DMS53 treated with DMSO at 0.1 percent for 48 hours (cell line): ENCODE measurements at regions not wholly inside any gene's neighbourhood (a gene's known extent, or its start where the extent isn't known, plus 50 kb on each side); places are given as distances from the start of the nearest gene placed in this dataset.
"Not testable (repeated sequence)": the region's sequence is repeated elsewhere in the genome, so short reads cannot be mapped to it uniquely, and the experiment has no call there.

ENCODE experiments used
- DNase-seq: peaks from one replicate; lab custom pipeline; 2025; ENCODE audit not compliant: unreplicated experiment; lab: John Stamatoyannopoulos, UW

DNA sequence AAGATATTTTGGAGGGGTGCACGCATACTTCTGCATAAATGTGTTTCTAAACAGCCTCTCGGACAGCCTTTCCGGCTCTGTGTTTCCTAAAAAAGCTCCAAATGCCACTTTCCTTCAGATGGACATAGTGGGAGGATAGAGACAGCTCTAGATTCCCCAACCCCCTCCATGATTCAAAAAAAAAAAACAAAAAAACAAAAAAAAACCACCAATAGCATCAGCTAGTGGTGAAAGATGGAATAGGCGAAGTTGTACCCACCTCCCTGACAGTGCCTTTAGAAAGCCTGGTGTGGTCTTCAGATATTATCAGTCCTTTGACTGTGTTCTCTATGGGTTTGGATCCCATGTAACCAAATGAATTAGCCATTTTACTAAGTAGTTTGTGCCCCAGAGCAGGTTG, 94.1 kb downstream of the PHETA1 start:
- DNase-seq, result no peak

DNA sequence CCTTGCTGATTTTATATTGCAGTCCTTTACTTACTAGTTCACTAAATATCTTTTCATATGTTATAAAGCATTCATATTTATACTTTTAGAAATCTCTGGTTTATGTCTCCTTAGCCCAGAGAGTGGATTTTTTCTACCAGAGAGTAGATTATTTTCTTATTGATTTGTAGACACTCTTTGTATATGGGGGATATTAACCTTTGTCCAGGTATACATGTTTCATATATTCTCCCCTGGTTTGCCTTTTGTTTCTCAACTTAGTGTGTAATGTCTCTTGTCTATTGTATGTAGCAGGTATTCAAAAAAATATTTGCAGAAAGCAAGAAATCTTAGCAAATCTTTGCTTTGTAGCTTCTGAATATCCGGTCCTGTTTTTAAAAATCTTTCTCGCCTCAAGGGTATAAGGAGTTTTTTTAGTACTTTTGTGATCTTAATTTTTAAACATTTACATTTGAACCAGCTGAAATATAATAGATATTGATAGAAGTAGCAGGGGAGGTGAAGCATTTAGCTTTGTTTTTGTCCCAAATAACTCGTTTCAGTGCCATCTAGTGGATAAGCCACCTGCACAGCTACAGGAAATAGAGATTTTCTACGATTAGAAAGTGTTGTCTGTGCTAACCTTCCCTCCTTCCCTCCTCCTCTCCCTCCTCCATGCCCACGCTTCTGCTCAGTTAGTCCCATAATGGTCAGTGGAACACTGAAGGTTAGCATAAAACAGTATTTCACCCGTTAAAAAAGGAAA, 97.0 kb downstream of the PHETA1 start:
- DNase-seq, result no peak

DNA sequence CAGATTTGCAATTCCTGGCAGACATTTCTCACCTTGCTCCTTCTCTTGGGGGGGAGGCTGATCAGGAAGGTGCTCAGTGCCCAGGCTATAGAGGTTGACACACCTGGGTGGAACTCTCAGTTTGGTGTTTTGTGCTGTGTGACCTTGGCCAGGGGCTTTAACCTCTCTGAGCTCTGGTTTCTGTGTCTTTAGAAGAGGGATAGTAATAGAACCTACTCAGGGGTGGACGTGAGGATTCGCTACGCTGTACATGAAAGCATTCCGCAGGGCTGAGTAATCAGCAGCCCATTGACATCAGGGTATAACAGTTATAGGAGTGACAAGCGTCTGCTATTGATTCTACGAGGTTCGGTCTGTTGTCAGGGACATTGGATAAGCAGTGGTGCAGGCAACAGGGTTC, 98.1 kb downstream of the PHETA1 start:
- no peak for DNase-seq

DNA sequence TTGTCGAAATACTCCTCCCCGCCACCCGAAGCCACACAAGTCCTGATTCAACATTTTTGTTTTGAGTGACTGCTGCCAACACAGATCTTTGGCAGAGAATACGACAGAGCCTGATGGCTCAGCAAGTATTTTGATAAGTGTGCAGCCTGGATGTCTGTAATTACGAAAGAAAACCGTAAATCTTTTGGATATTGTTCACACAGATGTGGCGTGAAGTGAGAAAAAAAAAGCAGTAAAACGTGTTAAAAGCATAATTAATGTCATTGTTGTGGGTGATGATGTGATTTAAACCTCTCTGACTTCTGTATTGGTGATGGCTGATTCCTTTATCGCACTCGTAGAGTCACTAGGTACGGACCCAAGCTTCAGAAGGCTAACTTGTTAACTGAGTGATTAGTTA, 98.7 kb downstream of the PHETA1 start:
- no peak for DNase-seq

DNA sequence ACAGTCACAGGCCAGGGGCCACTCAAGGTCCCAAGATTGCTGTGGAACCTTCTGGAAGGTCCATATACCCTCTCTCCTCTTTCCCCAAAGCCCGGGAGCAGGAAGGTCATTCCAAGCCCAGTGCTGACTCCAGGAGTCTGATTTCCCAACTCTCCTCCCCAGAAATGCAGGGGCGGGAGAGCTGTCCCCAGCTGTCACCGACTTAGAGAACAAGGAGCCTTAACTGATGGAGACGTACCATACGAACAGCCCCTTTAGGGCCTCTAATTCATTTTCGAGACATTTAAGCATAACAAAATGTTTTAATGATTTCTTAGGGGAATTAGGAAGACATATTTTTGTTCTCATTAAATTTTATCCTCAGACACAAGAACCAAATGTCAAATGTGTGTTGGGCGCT, 99.2 kb downstream of the PHETA1 start:
- no peak for DNase-seq

DNA sequence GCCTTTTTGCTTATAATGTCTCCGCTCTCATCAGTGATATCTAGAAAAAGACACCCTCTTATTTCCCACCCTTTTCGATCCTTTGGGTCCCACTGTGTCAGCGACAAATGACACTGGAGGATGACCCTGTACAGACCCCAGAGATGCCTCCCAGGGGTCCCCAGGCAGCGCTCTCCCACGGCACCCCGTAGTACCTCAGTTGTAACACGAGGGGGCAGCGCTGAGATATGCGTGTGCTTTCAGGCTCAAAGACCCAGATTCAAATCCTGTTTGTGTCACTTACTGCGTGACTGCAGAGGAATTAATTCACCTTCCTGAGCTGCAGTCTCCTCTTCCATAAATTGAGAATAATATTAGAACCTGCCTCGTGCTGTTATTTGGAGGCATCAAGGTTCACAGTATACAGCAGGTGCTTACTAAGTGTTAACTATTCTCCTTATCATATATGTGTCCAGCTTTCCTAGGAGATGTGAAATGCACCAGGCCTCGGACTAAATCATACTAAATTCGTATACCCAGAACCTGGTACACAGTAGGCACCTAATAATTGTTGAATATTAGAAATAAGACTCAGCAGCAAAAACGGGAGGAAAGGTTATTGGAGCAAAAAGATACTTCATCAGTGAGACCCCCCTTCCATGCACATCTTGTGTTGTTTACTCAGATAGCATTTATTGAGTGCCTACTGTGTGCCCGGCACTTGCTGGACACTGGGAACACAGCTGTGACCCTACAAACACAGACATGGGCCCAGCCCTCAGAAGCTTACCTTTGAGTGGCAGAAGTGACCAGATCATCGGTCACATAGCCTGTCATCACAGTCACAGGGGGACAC, 99.9 kb downstream of the PHETA1 start:
- DNase-seq, result no peak

DNA sequence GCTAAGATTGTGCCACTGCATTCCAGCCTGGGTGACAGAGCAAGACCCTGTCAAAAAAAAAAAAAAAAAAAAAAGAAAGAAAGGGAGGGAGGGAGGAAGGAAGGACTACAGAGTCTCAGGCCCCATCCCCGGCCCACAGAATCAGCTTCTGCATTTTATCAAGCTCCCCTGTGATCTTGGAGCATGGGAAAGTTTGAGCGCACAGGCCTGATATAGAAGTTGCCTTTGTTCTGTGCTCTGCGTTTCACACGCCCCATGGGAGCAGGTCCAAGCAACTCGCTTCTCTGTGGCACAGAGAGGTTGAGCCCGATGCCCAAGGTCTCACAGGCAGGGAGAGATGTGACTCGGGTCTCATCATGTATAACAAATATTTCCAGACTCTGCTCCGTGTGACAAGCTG, 101.8 kb downstream of the PHETA1 start:
- no peak for DNase-seq

DNA sequence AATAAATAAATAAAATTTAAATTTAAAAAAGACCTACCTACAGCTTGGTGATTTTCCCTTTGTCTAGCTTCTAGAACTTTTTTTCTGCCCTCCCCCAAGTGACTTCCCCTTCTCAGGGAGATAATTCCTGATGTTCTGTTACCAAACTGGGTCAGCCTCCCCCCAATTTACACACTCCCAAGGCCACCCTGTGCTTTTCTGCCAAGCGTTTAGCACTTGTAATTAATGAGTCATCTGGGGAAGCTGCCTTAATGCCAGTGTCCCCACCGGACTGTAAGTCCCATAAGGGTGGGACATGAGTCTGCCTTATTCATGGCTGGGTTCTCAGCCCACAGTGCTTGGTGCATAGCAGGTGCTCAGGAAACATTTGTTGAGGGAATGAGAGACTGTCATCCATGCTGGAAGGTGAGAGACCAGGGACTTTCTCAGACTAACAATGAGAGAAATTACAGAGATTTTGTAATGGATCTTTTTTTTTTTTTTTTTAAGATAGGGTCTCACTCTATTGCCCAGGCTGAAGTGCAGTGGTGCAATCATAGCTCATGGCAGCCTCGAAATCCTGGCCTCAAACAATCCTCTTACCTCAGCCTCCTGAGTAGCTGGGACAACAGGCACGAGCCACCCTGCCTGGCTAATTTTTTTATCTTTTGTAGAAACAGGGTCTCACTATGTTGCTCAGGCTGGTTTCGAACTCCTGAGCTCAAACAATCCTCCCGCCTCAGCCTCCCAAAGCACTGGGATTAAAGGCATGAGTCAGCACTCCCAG, 106.8 kb downstream of the PHETA1 start:
- no peak for DNase-seq

DNA sequence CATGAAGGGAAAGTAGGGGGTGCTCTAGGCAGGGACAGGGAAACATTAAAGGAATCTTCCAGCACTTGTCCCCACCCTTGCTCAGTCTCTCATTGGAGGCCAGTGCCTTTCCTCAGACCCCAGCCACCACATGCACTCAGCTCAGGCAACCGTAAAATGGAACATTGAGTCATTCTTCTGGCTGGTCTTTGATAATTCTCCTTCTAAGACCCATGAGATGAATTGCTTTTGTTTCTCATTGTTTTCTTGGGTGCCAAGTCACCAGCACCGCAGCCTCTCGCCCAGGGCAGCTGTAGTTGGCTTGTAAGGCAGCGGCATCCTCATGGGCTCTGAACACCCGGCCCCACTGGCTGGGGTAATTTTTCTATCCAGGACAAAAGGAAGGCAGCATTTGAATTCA, 108.2 kb downstream of the PHETA1 start:
- DNase-seq, result no peak

DNA sequence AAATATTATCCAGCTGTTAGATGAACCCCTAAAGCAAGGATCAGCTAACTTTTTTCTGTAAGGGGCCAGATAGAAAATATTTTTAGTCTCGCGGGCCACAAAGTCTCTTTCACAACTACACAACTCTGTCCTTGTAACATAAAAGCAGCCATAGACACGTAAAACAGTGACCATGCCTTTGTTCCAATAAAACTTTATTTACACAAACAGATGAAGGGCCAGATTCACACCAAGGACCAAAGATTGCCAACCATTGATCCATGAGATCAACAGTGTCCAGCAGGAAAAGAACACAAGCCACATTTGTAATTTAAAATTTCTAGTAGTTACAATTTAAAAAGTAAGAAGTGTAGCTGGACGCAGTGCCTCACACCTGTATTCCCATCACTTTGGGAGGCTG, 109.7 kb downstream of the PHETA1 start:
- DNase-seq, result no peak

DNA sequence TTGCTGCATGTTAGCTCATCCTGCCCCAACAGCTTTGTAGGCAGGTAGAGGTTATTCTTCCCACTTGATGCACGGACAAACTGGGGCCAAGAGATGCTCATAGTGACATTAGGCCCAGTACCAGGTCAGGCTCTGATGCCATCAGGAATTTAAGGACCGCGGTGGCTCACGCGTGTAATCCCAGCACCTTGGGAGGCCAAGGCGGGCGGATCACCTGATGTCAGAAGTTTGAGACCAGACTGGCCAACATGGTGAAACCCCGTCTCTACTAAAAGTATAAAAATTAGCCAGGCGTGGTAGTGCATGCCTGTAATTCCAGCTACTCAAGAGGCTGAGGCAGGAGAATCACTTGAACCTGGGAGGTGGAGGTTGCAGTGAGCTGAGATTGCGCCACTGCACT, 110.8 kb downstream of the PHETA1 start:
- not testable (repeated sequence) for DNase-seq

DNA sequence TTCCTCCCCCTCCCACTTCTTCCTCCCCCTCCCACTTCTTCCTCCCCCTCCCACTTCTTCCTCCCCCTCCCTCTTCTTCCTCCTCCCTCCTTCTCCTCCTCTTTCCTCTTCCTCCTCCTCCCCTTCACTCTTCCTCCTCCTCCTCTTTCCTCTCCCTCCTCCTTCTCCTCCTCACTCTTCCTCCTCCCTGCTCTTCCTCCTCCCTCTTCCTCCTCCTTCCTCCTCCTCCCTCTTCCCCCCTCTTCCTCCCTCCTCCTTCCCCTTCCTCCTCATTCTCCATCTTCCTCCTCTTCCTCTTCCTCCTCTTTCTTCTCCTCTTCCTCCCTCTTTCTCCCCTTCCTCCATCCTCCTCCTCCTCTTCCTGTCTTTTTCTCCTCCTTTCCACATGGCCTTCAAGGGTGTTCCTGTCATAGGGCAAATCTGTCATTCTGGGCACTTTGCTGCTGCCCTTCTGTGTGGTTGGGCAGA, 111.4 kb downstream of the PHETA1 start:
- DNase-seq, result no peak

DNA sequence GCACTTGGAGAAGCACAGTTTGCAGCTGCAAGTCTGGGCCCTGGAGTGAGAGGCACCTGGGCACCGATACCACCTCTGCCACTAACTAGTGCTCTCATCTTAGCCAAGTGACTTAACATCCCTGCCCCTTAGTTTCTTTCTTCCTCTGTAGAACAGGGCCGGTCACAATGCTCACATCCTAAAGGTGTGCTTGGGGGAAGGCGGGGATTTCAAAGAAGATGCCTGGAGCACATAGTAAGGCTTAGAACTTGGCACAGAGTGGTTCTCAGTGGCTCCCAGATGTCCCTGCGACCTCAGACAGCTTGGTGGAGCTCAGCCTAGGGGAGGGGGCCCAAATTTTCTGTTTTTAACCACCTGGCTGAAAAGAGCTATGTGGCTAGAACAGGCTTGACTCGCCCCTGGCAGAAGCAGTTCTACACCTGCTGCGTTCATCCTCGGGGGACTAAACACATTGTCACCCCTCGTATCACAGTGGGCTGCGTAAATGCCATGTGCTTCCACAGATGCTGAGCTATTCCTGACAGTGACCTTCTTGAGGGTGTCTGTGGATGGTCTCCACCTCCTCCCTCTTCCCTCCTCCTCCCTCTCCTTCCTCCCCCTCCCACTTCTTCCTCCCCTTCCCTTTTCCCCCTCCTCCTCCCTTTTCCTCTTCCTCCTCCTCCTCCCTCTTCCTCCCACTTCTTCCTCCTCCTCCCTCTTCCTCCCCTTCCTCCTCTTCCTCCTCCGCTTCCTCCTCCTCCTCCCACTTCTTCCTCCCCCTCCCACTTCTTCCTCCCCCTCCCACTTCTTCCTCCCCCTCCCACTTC, 112.1 kb downstream of the PHETA1 start:
- no peak for DNase-seq

DNA sequence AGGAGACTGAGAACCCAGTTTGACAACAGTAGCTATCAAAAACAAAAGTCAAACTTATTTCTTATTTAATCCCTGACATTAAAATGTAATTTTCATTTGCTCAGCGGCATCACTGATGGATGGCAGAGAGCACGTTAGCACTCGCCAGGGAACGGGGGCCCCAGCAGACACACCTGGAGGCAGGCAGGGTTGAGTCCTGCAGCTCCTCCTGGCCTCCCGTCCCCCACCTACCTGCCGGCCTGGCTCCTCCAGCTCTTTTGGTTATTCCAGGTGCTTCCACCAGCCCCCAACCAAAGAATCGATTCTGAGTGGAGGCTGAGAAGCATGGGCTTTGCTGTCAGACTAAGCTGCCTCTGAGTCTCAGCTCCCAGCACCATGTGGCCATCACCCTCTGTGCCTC, 113.6 kb downstream of the PHETA1 start:
- DNase-seq, result no peak

DNA sequence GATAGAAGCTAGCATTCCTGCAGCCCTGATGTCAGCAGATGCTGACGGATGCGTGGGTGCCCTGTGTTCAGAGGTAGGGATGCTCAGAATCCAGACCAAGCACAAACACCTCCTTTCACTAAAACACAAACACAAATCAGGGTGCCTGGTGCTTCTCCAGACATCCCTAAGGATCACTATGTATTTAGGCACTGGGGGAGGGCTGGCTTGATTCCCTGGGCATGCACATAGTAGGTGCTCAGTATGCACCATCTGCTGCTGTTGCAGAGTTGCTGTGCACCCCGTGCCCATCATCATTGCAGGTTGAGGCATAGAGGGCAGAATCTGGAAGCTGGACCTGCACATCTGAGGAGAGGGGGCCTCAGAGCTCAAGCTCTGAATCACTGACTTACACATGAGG, 114.8 kb downstream of the PHETA1 start:
- DNase-seq, result no peak

DNA sequence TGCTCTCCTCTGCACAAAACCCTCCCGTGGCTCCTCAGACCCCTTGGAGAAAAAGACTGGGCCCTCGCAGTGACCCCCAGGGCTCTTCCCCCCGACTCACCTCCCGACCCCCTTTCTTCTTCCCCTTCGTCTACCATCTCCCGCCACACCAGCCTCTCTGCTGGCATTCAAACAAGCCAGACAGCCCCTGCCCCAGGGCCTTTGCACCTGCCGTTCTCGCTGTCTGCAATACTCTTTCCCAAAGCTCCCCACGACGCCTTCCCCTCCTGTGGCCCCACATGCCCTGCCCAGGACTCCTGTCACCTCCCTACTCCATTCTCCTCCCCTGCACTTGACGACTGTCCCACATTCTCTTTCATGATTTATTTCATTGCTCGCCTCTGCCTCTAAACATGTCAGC, 115.7 kb downstream of the PHETA1 start:
- DNase-seq, result no peak

DNA sequence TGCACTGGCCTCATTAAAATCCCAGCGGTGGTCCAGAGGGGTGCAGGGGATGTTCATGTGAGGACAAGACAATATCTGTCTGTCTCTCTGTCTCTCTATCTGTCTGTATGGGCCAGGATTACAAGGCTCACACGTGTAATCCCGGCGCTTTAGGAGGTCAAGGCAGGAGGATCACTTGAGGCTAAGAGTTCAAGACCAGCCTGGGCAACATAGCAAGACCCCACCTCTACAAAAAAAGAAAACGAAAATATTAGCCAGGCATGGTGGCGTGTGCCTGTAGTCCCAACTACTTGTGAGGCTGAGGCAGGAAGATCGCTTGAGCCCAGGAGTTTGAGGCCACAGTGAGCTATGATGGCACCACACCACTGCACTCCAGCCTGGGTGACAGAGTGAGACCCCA, 117.1 kb downstream of the PHETA1 start:
- no peak for DNase-seq

DNA sequence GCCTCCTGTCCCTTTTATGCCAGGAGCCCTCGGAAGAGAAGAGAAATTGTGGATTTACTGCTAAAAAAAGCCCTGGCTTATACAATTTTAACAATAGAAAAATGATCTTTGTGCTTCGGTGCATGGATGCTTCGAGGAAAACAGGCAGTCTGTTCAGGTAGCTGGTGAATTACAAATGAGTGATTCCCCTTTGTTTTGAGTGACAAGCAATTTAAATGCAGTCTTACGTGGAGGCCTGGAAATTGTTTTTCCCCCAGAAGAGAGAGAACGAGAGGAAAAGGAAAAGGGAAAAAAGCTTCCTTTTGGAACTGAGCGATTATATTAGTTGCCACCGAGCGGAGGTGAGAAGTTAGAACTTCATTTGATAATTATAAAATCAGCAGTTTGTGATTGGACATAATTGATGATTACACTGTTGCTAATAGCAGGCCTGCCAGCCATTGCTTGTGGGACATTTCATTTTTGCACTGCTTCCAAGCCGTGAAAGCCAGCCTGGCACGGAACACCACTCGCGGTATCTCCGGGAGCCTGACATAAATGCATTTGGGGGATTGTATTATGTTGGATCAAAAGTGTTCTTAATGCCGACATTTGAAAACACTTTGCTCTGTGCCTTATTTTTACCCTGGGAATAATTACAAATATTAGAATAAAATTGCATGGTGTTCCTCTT, 117.7 kb downstream of the PHETA1 start:
- no peak for DNase-seq

DNA sequence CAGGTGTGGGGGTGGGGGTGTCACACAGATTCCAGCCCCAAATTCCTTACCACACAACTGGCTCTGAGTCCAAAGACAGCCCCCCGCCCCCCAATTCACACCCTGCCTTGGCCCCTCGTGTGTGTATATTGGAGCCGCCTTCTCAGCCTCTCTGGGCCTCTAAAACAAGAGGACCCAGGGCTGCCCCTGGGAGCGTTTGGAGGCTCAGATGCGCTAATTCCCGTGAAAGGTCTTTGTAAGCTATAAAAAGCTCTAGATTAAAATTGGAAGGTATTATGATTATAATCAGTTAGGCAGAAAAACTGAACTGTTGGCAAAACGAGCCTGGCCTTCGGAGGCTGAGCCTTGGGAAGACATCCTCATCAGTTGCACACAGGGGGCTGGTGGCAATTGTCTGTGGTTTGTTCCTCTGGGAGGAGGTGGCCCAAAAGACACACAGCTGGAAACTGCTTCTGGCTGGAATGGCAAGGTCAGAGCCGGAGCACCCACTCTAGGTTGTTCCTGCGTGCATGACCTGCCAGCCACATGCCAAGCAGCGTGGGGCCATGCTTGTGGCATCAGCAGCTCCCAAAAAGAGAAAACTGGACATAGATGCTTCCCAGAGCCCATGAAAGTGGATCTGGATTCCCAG, 118.5 kb downstream of the PHETA1 start:
- no peak for DNase-seq

DNA sequence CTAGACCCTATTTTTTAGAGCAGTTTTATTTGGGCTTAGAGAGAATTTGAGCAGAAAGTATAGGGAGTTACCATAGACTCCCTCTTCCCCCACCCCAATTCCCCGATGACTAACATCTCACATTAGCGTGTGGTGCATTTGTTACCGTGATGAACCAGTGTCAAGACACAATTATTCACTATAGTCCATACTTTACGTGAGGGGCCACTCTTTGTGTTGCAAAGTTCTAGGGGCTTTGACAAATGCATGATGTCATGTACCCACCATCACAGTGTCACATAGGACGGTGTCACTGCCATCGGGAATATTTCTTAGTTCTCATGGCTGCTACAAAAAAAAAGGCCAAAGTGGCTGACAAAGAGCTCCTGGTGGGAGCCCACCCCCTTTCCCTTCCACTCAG, 119.1 kb downstream of the PHETA1 start:
- DNase-seq, result no peak
